HG03520 (cell line): ENCODE measurements at regions not wholly inside any gene's neighbourhood (a gene's known extent, or its start where the extent isn't known, plus 50 kb on each side); places are given as distances from the start of the nearest gene placed in this dataset.

ENCODE experiments used
- ATAC-seq: cut with Tn5 transposase; IDR thresholded peaks from one replicate; pipeline ENCODE4 v1.9.1; 2021; ENCODE audit warnings: mild to moderate bottlenecking, moderate library complexity; ENCODE audit not compliant: unreplicated experiment

DNA sequence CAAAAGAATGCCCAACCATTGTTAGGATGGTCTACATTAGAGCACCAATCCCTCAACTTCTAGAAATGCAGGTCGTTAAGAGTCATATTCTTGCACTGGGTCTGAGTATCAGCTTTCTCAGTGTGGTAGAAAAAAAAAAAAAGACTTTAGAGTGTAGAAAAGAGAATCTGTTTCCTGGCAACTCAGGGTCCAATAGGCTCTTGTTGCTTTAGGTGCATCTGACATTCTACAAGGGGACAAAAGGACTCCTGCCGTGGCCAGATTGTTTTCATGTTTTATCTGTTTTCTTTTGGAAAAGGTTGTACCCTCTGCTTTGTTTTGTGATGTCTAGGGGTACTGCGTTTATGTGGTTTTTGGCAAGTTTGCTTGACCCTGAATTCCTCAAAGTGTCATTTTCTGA is 105.4 kb upstream of the KCNK2 start:
- no peak for ATAC-seq

DNA sequence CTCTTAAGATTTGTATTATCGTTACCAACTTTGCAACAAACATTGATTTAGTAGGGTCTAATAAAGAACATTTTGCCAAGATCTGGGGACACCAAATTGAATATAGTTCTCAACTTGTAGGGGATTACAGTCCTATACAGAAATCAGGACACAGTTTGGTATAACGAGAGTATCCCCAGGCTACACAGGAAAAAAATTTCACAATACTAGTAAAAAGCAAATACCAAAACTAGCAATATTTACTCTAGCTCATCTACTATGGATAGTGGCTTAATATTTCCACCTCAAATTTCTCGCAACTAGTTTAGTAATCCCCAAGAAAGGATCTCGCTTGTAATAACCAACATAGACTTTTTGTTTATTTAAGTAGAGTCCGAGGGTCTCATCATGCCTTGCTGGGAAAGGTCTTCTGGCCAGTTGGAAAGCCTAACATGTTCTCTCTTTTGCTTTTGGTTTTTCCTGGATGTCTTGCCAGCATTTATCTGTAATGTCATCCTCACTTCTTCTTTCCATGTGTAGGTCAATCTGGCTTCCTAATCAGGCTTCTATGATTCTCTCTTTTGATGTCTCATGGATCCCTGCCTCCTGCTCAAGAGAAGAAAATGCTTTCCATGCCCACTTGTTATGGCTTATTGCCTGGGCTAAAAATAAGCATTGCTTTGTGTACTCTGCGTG is 104.7 kb upstream of the KCNK2 start:
- ATAC-seq, result no peak

- ATAC-seq, result no peak
These were observed 103.3 kb upstream of the KCNK2 start for GRCh38 chr1:214979191-214979590.

- ATAC-seq, result no peak
These were observed 101.6 kb upstream of the KCNK2 start for GRCh38 chr1:214980921-214981320.

DNA sequence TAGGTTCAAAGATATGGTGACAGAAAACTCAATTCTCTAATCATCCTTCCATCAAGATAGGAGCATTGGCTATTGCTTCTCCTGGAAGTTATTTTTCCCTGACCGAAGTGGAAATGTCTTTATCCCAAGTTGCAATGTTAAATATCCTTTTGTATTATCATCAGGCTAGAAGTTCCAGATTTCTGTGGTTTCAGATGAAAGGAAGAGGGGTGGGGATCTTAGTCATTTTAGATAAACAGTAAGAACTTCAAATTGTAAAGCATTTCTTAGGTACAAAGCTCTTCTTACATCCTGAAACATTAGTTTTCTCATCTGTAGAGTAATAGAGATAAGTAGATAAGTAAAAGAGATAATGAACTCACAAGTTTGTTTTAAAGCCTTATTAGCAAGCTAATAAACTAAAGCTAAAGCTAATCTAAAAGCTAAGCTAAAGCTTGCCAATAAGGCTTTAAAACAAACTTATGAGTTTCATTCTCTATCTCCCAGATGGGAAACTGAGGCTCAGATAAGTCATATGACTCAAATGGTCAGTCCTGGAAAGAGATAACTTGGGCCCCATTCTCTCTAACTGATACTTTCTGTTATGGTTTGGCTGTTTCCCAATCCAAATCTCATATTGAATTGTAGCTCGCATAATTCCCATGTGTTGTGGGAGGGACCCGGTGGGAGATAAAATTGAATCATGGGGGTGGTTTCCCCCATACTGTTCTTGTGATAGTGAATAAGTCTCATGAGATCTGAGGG is 99.2 kb upstream of the KCNK2 start:
- ATAC-seq, result no peak

DNA sequence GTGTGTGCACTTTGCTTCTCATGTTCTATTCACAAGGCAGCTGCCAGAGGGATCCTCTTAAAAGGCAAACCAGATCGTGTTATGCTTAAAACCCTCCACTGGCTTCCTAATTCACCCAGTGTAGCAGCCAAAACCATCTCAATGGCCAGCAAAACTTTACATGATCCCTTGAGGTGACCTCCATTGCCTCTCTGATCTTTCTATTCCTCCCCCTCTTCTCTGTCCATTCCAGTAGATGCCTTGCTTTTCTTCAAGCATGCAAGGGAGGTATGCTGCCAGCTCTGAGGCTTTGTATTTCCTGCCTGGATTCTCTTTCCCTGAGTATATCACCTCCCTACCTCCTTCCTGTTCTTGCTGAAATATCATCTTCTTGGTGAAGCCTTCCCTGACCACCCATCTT is 93.2 kb upstream of the KCNK2 start:
- ATAC-seq, result no peak

GRCh38 chr1:214990619-214991018 is 91.9 kb upstream of the KCNK2 start:
- ATAC-seq, result no peak

DNA sequence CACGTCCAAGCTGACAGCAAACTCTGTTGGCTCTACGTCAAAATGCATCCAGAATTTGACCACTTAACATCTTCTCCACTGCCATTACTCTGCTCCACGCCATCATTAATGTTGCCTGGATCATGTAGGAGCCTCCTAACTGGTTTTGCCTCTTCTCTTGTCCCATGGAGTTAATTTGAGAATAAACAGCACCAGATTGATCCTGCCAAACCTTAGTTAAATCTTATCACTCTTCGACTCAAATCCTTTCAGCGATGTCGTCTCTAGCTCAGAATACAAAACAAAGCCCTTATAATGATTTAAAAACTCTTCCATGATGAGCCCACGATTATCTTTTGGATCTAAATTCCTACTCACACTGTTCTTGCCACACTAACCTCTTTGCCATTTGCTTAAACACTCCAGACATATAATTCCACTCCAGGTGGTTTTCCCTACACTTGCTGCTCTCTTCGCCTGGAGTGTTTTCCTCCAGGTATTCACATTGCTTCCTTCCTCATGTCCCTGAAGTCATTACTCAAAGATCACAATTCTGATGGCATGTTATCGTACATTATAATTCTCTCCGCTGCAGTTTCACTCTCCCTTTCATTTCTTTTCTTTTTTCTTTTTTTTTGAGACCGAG is 90.7 kb upstream of the KCNK2 start:
- ATAC-seq, result no peak

DNA sequence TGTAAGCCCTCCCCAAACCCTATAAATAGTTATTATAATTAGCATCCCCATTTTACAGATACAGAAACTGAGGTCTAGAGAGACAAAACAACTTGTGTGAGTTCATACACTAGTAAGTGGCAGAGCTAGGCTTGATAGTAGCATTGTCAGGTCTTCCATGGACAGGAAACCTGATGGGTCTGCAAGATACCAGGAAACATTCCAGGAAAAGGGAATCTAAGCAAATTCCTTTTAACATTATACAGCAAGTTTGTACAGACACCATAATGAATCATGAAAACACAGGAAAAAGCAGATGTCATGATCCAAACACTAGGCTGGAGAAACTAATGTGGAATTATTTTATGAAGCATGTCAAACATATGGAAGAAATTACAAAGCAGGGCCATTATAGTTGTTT is 89.1 kb upstream of the KCNK2 start:
- no peak for ATAC-seq

DNA sequence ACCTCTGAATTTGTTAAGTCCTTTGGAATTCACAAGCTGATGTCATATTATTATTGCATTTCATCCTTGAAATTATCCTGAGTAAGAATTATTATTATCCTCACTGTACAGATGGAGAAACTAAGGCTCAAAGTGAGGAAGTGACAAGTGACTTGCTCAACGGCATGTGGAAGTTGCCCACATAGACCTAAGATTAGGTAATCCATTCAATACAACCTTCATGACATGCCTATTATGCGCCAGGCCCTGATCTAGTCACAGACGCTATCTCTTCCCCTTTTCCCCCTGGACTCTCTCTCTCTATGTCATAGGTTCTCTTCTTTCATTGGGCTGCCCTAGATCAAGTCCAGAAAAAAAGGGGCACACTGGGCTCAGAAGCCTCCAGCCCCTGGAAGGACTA is 84.9 kb upstream of the KCNK2 start:
- no peak for ATAC-seq

DNA sequence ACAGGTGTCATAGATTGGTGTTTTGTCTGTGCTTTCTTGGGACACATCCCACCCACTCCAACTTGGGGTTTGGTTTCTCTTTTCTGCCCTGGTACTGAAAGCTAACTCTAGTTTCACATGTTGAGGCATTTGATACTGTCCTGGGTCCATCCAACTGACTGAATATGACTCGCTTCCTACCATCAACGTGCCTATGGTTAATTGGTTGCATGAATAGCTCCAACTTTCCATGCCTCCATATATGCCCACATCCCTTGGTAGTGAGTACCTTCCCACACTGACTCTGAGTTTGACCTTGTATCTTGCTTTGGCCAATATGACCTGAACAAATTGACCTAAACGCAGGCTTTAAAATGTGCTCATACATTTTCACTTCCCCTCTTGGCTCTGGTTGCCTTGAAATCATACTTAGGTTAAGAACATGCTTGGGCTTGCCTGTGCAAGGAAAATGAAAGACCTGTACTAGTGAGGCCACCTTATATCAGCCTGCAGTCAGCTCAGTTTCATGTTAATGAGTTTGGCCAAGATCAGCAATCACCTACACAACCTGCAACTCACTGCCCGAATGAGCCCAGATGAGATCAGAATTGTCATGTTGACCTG is 81.0 kb upstream of the KCNK2 start:
- ATAC-seq, result peak; percentile 91

DNA sequence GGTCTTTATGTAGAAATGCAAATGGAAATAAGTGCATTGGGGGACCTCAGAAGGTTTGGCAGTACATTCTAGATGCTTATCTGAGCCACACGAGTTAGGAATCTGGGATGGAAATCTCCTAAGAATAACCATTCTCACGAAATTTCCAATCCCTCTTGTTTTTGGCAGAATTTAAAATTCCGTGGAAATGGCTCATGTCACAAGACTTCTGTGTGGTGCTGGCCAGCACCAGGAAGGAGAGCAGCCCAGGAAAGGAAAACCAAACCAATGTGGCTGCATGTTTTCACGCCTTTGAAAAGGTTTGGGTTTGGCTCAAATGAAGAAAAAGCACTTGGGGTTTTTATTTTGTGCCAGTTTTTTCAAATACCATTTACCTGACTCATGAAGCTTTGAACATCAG is 80.1 kb upstream of the KCNK2 start:
- no peak for ATAC-seq

- ATAC-seq, result no peak
These were observed 78.9 kb upstream of the KCNK2 start for GRCh38 chr1:215003686-215004085.

GRCh38 chr1:215004121-215004827 is 78.3 kb upstream of the KCNK2 start:
- no peak for ATAC-seq

DNA sequence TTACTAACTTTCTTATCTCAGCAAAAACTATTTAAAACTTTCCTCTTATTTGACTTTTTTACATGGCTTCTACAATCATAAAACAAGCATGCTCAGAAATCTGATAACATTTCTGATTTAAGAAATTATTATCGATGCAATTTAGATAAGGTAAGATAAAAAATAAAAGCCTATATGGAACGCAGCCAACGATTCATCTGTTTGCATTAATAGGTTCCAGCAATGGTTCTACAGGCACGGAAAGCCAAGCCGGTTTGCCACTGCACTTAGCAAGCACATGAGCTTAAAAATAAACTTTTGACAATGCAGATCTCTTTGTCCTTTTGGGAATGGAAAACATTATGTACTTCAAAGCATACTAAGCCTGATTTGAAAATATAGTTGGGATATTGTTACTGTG is 77.5 kb upstream of the KCNK2 start:
- no peak for ATAC-seq

DNA sequence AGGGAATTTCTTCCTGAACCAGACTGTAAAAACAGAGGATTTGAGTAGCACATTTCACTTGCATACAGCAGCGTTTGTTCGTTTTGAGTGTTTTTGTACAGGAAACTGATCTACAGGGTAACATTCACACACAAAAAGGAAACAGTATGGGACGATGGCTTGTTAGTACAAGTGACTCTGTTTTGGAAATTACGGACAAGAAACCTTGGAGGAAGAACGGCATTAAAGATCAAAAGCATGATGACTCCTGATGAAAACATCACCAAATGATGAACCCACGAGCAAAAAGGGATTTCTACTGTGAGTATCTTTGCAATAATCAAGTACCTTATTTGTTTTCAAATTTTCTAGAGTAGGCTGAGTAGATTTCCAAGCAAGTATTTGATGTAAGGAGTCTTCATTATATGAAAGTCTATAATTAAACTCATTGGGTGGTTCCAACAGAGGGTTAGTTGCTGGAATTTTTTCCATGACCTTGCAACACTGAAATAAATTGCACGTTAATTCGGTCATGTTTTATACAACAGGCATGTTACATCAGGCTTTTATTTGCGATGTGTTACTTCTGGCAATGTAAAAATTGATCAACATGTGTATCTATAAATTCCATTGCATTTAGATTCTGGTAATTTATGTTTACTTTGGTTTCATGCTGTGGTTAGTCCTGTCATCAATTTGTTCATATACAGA is 76.7 kb upstream of the KCNK2 start:
- no peak for ATAC-seq

- no peak for ATAC-seq
These were observed 74.7 kb upstream of the KCNK2 start for GRCh38 chr1:215007880-215008279.

DNA sequence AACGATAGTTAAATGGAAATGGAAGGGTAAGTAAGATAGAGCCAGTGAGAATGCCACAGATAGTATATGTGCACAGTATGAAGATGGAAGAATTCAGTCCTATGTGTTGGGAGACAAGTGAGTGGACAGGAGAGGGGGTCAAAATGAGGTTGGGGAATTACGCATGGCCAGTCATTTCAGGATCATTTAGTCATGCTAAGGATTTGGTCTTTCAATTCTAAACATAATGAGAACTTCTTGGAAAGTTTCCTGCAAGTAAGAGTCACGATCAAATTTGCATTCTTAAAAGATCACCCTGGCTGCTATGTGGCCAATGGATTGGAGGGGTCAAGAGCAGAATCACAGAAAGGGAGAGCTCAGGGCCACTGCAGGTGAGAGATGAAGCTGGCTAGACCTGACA is 64.0 kb upstream of the KCNK2 start:
- no peak for ATAC-seq

GRCh38 chr1:215022204-215022603 is 60.3 kb upstream of the KCNK2 start:
- ATAC-seq, result no peak

DNA sequence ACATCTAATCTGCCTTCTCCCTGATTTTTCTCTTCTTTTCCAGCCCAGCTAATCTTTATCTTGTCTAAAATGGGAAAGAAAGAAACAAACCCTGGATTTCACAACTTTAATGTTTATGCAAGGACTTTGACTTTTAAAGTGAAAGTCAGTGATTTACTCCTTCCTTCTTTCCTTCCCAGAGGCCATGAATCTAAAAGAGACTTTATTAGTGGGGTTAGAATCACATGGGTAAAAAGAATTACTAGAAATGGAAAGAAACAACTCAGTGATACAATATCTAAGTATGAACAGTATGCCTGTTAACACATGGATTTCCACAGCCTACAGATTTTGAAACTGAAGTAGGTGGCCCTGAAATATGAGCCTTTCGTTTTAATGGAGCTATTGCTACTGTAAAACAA is 59.8 kb upstream of the KCNK2 start:
- ATAC-seq, result no peak
